GM19452 (cell line): ENCODE measurements at regions not wholly inside any gene's neighbourhood (a gene's known extent, or its start where the extent isn't known, plus 50 kb on each side); places are given as distances from the start of the nearest gene placed in this dataset.
"Not testable (repeated sequence)": the region's sequence is repeated elsewhere in the genome, so short reads cannot be mapped to it uniquely, and the experiment has no call there.

Experiments used
- ATAC-seq: cut with Tn5 transposase; IDR thresholded peaks from one replicate; pipeline ENCODE4 v1.9.1; 2021; ENCODE audit not compliant: unreplicated experiment

GRCh38 chr5:19141937-19142524 lies 846.0 kb downstream of the CDH18 start:
- ATAC-seq, result not testable (repeated sequence)

- ATAC-seq, result not testable (repeated sequence)
These were observed 845.1 kb downstream of the CDH18 start for GRCh38 chr5:19142713-19143414.

- ATAC-seq, result no peak
These were observed 844.1 kb downstream of the CDH18 start for GRCh38 chr5:19143935-19144334.

GRCh38 chr5:19169426-19169825 lies 818.6 kb downstream of the CDH18 start:
- ATAC-seq, result no peak

GRCh38 chr5:19172926-19173470 lies 815.0 kb downstream of the CDH18 start:
- ATAC-seq, result no peak

- ATAC-seq, result no peak
These were observed 812.0 kb downstream of the CDH18 start for GRCh38 chr5:19175776-19176570.

GRCh38 chr5:19179571-19179970 lies 808.4 kb downstream of the CDH18 start:
- ATAC-seq, result no peak

- ATAC-seq, result no peak
These were observed 798.8 kb downstream of the CDH18 start for GRCh38 chr5:19189176-19189575.

GRCh38 chr5:19193631-19194030 lies 794.4 kb downstream of the CDH18 start:
- no peak for ATAC-seq

- ATAC-seq, result no peak
These were observed 791.4 kb downstream of the CDH18 start for GRCh38 chr5:19196631-19197030.

GRCh38 chr5:19200251-19200650 lies 787.7 kb downstream of the CDH18 start:
- no peak for ATAC-seq

GRCh38 chr5:19208397-19208796 lies 779.6 kb downstream of the CDH18 start:
- no peak for ATAC-seq

GRCh38 chr5:19210886-19211285 lies 777.1 kb downstream of the CDH18 start:
- no peak for ATAC-seq

GRCh38 chr5:19229179-19229835 lies 758.7 kb downstream of the CDH18 start:
- no peak for ATAC-seq

GRCh38 chr5:19233573-19233972 lies 754.4 kb downstream of the CDH18 start:
- no peak for ATAC-seq

- no peak for ATAC-seq
These were observed 752.9 kb downstream of the CDH18 start for GRCh38 chr5:19235101-19235584.

GRCh38 chr5:19240170-19240569 lies 747.8 kb downstream of the CDH18 start:
- no peak for ATAC-seq

- no peak for ATAC-seq
These were observed 746.3 kb downstream of the CDH18 start for GRCh38 chr5:19241690-19242089.

- ATAC-seq, result not testable (repeated sequence)
These were observed 741.8 kb downstream of the CDH18 start for GRCh38 chr5:19246191-19246590.

GRCh38 chr5:19247302-19247701 lies 740.7 kb downstream of the CDH18 start:
- no peak for ATAC-seq

- no peak for ATAC-seq
These were observed 732.0 kb downstream of the CDH18 start for GRCh38 chr5:19256036-19256435.
